Retina (tissue), 1 donor: ENCODE measurements at regions not wholly inside any gene's neighbourhood (a gene's known extent, or its start where the extent isn't known, plus 50 kb on each side); places are given as distances from the start of the nearest gene placed in this dataset.
"Not testable (repeated sequence)": the region's sequence is repeated elsewhere in the genome, so short reads cannot be mapped to it uniquely, and the experiment has no call there.

Experiments
- DNase-seq: peaks from one replicate; pipeline ENCODE4 v3.0.0-alpha.2; 2016

- DNase-seq, result no peak
Measured at GRCh38 chr7:114806590-114807162, 115.2 kb upstream of the MDFIC start.

- no peak for DNase-seq
Measured at GRCh38 chr7:114812570-114812969, 109.3 kb upstream of the MDFIC start.

GRCh38 chr7:114813624-114814023 is 108.3 kb upstream of the MDFIC start:
- no peak for DNase-seq

DNA sequence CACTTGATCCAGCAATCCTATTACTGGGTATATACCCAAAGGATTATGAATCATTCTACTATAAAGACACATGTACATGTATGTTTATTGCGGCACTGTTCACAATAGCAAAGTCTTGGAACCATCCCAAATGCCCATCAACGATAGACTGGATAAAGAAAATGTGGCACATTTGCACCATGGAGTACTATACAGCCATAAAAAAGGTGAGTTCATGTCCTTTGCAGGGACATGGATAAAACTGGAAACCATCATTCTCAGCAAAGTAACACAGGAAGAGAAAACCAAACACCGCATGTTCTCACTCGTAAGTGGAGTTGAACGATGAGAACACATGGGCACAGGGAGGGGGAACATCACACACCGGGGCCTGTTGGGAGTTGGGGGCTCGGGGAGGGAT is 104.9 kb upstream of the MDFIC start:
- not testable (repeated sequence) for DNase-seq

DNA sequence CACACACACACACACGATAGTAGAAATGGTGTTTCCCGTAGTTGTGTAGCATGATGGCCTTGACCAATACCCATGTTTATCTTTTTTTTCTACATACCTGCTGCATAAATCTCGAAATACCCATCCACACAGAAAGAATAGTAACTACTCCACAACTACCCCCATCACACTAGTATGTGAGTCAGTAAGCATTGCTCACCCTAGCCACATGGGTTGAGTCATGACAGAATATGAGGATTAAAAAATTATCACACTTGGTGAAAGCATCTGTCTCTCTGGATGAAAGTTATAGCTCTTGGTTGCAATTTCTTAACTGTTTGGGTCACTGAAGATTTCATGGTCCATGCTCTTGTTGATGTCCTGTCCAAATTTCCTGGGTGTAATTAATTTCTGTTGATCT is 103.4 kb upstream of the MDFIC start:
- no peak for DNase-seq

DNA sequence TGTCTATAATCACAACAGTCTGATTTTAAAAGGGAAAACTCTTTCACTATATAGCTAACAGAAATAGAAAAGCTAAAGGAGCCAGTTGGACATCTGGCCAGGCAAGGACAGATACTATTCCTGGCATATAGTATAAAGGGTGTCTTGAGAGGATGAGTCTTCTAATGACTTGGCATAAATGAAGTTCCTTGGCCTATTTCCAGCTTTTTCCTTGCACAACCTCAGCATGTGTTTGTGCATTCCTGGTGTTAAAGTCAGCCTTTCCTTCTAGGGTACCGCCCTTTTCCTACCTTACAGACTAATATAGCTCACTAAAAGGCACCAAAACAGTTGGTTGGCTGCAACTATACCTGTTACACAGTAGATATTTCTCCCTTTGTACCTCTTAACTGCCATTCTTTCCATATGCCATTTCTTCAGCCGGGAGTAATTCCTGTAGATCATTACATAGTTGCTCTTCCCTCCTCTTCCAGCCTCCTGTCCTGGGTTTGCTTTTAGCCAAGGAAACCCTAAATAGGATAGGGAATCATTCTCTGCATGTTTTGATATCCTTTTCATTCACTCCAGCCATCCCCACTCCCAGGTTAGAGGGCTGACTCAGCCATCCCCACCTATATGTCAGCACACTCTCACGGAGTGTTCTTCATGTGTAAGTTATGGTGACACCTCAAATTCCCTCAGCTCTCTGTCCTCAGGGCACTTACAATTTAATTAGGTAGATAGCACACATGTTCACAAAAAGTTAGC is 102.1 kb upstream of the MDFIC start:
- DNase-seq, result no peak

DNA sequence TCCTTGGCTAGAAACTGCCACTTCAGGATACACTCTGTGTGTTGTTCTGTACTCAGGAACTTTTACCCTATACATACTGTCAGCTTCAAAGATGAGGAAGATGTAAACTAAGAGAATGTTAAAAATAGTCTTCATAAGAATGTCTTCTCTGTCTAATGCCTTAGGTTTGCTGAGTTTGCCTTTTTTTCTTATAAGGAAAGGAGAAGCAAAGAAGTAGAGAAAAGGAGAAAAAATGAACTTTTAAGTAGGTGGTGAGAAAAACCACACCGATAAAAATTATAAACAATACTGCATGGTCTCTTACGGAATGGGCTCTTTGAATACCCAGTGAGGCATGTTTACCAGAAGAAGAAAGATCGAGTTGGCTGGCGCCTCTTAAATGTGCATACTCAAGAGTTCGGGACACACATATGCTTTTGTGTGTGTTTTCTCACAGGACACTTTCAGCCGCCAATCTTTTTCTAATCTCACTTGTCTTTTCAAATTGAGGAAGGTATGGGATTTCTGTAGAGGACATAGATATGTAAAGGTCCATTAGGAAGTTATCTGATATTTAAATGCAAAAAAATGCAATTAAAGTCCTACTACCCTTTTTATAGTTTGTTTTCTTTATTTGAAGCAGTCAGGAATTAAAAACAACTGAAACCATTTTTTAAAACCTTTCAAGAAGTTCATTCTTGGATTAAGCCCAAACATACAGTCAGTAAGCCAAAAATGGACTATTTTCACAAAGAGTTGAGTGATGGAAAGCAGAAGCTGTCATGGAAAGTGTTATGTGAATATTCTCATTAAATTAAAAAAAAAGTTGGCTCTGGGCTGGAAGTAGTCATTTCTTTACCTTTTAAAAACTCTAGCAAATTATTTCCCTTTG is 100.6 kb upstream of the MDFIC start:
- DNase-seq, result no peak

- DNase-seq, result no peak
Measured at GRCh38 chr7:114822131-114822530, 99.8 kb upstream of the MDFIC start.

GRCh38 chr7:114822844-114823243 is 99.0 kb upstream of the MDFIC start:
- DNase-seq, result no peak

DNA sequence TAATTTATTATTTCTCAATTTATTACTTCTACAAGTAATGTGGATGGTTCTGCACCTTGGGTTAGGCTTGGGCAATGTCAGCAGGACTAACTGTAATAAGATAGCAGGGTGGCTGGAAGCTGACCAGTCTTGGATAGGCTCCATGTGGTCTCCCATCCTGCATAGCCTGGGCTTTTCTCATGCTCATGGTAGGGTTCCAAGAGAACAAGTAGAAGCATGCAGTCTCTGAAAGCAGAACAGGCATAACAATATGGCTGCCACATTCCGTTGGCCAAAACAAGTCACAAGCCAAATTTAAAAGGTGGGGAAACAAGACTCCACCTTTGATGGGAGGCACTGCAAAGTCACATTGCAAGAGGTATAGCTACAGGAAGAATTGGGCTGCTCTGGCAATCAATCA is 98.6 kb upstream of the MDFIC start:
- no peak for DNase-seq

GRCh38 chr7:114825423-114825951 is 96.4 kb upstream of the MDFIC start:
- DNase-seq, result no peak

GRCh38 chr7:114830952-114831351 is 90.9 kb upstream of the MDFIC start:
- no peak for DNase-seq

DNA sequence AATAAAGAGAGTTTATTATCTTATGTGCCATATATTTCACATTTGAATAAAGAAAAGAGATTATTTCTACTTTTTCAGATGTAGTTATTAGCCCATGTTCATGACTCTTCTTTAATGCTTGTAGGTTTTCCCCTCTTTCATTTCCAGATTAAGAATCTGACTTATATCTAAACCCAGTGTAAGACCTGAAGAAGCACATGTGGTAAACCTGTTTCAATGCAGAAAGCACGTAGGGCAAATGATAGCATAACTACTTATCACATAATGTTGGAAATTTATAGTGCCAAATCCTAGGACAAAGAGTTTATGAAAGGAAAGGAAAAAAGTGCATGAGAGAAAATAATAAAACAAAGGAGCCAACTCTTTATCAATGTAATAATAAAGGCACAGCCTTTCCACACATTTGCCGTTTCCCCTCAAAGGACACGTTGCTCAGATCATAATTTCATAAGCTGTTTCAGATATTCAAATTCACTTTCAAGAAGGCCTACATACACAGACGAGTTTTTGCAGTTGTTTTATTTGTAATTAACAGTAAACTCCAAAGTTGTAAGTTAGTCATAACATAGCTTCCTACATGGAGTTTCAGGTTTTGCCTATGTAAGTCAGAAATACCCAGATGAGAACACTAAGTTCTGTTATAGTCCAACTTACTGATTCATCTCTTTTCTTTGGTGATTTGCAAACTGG is 88.8 kb upstream of the MDFIC start:
- no peak for DNase-seq

- no peak for DNase-seq
Measured at GRCh38 chr7:114835303-114835702, 86.6 kb upstream of the MDFIC start.

GRCh38 chr7:114835861-114836260 is 86.0 kb upstream of the MDFIC start:
- DNase-seq, result no peak

GRCh38 chr7:114842551-114843065 is 79.3 kb upstream of the MDFIC start:
- no peak for DNase-seq

- DNase-seq, result no peak
Measured at GRCh38 chr7:114843102-114843501, 78.8 kb upstream of the MDFIC start.

DNA sequence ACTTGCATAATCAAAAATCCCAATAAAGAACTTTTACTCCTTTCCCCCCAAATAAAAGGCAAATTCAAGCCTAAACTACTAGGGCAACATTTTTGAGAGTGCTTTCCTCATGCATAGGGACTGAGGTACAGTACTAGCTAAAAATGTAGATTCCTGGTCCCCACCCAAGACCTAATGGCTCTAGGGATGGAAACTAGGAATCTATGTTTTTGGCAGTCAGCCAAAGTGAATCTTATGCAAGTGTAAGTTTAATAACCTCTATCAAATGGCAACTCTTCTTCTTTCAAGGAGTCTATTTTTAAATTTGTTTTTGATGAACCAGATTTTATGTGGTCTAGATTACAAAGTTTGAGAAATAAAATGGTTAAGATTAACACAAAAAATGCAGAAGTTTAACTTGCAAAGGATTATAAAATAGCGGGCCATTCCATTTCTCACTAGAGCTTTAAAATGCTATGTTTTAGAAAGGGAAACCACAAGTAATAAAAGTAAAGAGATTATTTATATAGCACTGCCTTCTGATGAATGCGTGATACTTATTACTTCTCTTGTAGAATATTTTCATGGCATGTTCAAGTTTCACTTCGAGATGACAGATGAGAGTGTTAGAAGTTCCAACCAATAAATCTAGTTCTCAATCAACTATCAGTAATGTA is 70.4 kb upstream of the MDFIC start:
- no peak for DNase-seq

DNA sequence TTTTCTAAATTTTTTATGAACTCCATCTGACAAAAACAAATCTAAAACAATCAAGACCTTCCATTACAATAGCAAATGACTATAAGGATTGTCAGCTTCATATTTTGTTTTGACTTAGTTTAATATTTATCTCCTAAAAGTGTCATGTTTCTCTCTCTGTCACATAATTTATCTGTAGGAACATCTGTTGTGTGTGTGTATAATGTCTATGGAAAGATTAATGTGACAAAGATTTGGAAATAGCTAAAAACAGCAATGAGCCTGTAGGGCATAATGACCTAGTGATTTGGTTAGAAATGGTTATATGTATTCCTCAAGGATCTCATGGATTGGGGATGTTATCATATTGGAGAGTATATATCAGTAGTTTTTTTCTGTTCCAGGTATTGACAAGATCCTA is 69.6 kb upstream of the MDFIC start:
- DNase-seq, result no peak

DNA sequence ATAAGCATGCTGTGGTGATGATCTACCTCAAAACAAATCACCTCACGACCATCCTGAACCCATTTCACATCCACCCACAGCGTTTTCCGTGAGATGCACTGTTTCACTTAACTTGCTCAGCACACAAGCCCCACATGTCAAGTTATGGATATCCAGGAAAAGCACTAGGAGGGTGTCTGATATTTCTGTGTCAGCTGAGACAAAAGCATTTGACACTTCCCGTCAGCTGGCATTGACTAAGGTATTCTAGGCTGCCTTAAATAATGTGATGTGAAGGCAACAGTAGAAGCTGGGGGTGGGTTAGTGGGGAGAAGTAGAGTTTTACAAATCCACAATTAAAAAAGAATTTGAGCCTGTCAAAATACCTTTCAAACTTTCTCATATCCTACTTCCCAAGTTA is 68.7 kb upstream of the MDFIC start:
- DNase-seq, result no peak

DNA sequence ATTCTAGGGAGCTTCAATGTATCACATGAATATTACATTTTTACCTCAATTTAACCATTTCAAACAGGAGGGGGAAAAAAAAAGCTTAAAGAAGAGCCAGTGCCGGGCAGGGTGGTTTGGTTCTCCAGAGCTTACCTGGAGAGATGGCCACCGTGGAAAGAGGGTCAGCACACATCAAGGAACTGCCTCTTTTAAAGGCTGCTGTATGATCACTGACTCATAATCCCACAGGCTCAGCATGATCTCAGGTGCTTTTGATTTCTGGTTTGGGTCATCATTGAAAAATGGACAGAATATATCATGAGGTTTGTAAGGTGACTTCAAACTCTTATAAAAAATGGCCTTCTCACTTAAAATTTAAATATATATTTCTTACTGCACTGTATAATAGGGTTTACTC is 67.5 kb upstream of the MDFIC start:
- DNase-seq, result no peak

DNA sequence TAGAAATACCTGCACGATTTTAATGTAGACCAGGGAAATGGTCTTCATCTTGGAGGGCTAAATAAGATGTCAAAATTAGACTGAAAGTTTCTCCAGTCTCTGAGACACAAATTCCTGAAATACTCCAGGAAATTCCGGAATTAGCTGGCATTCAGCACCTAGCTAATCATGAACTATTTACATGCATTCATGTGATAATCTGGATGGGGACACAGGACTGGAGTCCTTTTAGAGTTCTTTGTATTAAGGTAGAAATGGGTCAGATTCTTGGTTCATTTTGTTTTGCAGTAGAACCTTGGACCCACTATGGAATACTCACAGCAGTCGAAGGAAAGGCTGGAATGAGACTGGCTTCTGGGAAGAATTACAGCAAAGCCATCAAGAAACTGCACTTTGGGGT is 65.3 kb upstream of the MDFIC start:
- DNase-seq, result no peak
